Type B pancreatic cell (in vitro differentiated cells): ENCODE measurements at regions not wholly inside any gene's neighbourhood (a gene's known extent, or its start where the extent isn't known, plus 50 kb on each side); places are given as distances from the start of the nearest gene placed in this dataset.

ENCODE experiments used
- DNase-seq: peaks from one replicate; pipeline ENCODE4 v3.0.0; 2021; ENCODE audit warnings: mixed read lengths; ENCODE audit not compliant: unreplicated experiment; ENCODE audit errors: extremely low spot score
- H3K27ac Mint-ChIP-seq: 2 replicates; pipeline ENCODE4 v1.8.0; 2021; ENCODE audit warnings: mild to moderate bottlenecking, mixed read lengths
- H3K27me3 Mint-ChIP-seq: 2 replicates; pipeline ENCODE4 v1.8.0; 2021; ENCODE audit warnings: mixed read lengths
- H3K36me3 Mint-ChIP-seq: 2 replicates; pipeline ENCODE4 v1.8.0; 2021; ENCODE audit warnings: mixed read lengths
- H3K4me1 Mint-ChIP-seq: one replicate; pipeline ENCODE4 v1.8.0; 2021; ENCODE audit warnings: mixed read lengths; ENCODE audit not compliant: unreplicated experiment
- H3K4me3 Mint-ChIP-seq: 2 replicates; pipeline ENCODE4 v1.8.0; 2021; ENCODE audit warnings: mild to moderate bottlenecking, mixed read lengths
- H3K9me3 Mint-ChIP-seq: 2 replicates; pipeline ENCODE4 v1.8.0; 2021; ENCODE audit warnings: mixed read lengths
- CTCF ChIP-seq: fragments of 200-600 bp; sonication (generic); conservative IDR thresholded peaks from 2 replicates; pipeline ENCODE4 v1.5.0; 2021; ENCODE audit warnings: antibody characterized with exemption, mild to moderate bottlenecking

GRCh38 chr15:60155661-60156060, 151.6 kb downstream of the FOXB1 start:
- Mint-ChIP-seq H3K4me1 (no peaks in the 10 kb centered on the region), H3K27me3 (peaks cover 27% of the 10 kb centered on the region), H3K36me3 (no peaks in the 10 kb centered on the region), H3K27ac (no peak overlapping the region), H3K4me3 (no peak overlapping the region), H3K9me3 (no peaks in the 10 kb centered on the region)
- no peak for TF ChIP-seq CTCF
- no peak for DNase-seq

GRCh38 chr15:60160909-60161308, 156.8 kb downstream of the FOXB1 start:
- peaks cover 29% of the 10 kb centered on the region for H3K27me3 Mint-ChIP-seq
- H3K9me3 Mint-ChIP-seq: no peaks in the 10 kb centered on the region
- H3K27ac Mint-ChIP-seq: no peak overlapping the region
- no peak overlapping the region for H3K4me3 Mint-ChIP-seq
- H3K36me3 Mint-ChIP-seq: no peaks in the 10 kb centered on the region
- DNase-seq: no peak
- no peak for TF ChIP-seq CTCF
- no peaks in the 10 kb centered on the region for H3K4me1 Mint-ChIP-seq

GRCh38 chr15:60161704-60162103, 157.6 kb downstream of the FOXB1 start:
- peaks cover 30% of the 10 kb centered on the region for H3K27me3 Mint-ChIP-seq
- no peaks in the 10 kb centered on the region for H3K4me1 Mint-ChIP-seq
- no peak for TF ChIP-seq CTCF
- DNase-seq: no peak
- H3K36me3 Mint-ChIP-seq: no peaks in the 10 kb centered on the region
- no peak overlapping the region for H3K27ac Mint-ChIP-seq
- no peak overlapping the region for H3K4me3 Mint-ChIP-seq
- no peaks in the 10 kb centered on the region for H3K9me3 Mint-ChIP-seq

GRCh38 chr15:60162251-60162967, 158.3 kb downstream of the FOXB1 start:
- Mint-ChIP-seq H3K4me3 (no peak overlapping the region), H3K4me1 (no peaks in the 10 kb centered on the region), H3K9me3 (no peaks in the 10 kb centered on the region), H3K36me3 (no peaks in the 10 kb centered on the region), H3K27ac (no peak overlapping the region), H3K27me3 (peaks cover 28% of the 10 kb centered on the region)
- DNase-seq: no peak
- TF ChIP-seq CTCF: no peak

- Mint-ChIP-seq H3K27me3 (peaks cover 30% of the 10 kb centered on the region), H3K4me1 (no peaks in the 10 kb centered on the region), H3K27ac (no peak overlapping the region), H3K9me3 (no peaks in the 10 kb centered on the region), H3K4me3 (no peak overlapping the region), H3K36me3 (no peaks in the 10 kb centered on the region)
- no peak for DNase-seq
- TF ChIP-seq CTCF: no peak
Measured at GRCh38 chr15:60162968-60163355, 158.9 kb downstream of the FOXB1 start.

- Mint-ChIP-seq H3K4me1 (no peaks in the 10 kb centered on the region), H3K27me3 (peaks cover 18% of the 10 kb centered on the region), H3K36me3 (no peaks in the 10 kb centered on the region), H3K4me3 (no peak overlapping the region), H3K27ac (no peak overlapping the region), H3K9me3 (no peaks in the 10 kb centered on the region)
- no peak for TF ChIP-seq CTCF
- no peak for DNase-seq
Measured at GRCh38 chr15:60165111-60165510, 161.0 kb downstream of the FOXB1 start.
